ENCODE measurements at regions not wholly inside any gene's neighbourhood (a gene's known extent, or its start where the extent isn't known, plus 50 kb on each side); places are given as distances from the start of the nearest gene placed in this dataset.

DNA sequence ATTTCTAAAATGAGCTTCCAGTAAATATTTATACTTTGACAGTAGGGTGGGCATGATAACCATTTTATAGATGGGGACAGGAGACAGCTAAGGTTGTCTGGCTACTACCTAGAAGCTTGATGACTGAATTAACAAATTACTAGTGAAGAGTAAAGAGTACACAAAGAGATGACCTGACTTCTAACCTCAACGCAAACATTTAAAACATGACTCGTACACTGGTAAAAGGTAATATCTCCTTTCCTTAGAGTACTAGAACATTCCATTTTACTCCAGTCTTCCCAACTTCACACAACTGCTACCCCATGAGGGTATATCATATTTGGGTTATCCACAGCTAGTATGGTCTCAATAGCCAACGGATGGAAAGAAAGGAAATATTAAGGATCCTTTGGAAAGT lies 258.9 kb downstream of the FOXO1 start:
- TF ChIP-seq POLR2A (IDR thresholded peaks at IDR 0.05), result no peak
- TF ChIP-seq, protein P1, sequence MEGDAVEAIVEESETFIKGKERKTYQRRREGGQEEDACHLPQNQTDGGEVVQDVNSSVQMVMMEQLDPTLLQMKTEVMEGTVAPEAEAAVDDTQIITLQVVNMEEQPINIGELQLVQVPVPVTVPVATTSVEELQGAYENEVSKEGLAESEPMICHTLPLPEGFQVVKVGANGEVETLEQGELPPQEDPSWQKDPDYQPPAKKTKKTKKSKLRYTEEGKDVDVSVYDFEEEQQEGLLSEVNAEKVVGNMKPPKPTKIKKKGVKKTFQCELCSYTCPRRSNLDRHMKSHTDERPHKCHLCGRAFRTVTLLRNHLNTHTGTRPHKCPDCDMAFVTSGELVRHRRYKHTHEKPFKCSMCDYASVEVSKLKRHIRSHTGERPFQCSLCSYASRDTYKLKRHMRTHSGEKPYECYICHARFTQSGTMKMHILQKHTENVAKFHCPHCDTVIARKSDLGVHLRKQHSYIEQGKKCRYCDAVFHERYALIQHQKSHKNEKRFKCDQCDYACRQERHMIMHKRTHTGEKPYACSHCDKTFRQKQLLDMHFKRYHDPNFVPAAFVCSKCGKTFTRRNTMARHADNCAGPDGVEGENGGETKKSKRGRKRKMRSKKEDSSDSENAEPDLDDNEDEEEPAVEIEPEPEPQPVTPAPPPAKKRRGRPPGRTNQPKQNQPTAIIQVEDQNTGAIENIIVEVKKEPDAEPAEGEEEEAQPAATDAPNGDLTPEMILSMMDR (IDR thresholded peaks at IDR 0.05), result no peak
